NCI-H524 treated with DMSO at 0.1 percent for 48 hours (cell line): ENCODE measurements at regions not wholly inside any gene's neighbourhood (a gene's known extent, or its start where the extent isn't known, plus 50 kb on each side); places are given as distances from the start of the nearest gene placed in this dataset.
"Not testable (repeated sequence)": the region's sequence is repeated elsewhere in the genome, so short reads cannot be mapped to it uniquely, and the experiment has no call there.

Experiments used
- DNase-seq: peaks from one replicate; lab custom pipeline; 2025; lab: John Stamatoyannopoulos, UW

GRCh38 chr13:44664308-44664707, 88.2 kb upstream of the TSC22D1 start:
- no peak for DNase-seq

GRCh38 chr13:44662515-44662914, 86.4 kb upstream of the TSC22D1 start:
- no peak for DNase-seq

GRCh38 chr13:44661936-44662335, 85.8 kb upstream of the TSC22D1 start:
- no peak for DNase-seq

DNA sequence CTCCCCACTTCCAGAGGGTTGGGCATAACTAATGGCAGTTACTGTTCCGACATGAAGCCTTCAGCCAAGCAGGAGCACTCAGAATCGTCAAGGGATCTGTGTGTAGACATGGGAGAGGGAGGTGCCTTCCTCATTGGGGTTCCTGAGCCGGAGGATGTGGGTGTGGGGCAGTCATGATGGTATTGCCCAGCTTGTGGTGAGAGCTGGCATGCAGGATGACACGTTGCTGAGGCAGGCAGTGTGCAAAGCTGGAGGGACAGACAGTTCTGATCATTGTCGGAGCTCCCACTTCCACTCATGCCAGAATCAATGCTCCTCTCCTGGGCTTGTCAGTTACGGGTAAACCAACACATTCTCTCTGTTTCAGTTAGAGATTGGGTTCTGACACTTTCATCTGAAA, 83.9 kb upstream of the TSC22D1 start:
- DNase-seq = no peak

DNA sequence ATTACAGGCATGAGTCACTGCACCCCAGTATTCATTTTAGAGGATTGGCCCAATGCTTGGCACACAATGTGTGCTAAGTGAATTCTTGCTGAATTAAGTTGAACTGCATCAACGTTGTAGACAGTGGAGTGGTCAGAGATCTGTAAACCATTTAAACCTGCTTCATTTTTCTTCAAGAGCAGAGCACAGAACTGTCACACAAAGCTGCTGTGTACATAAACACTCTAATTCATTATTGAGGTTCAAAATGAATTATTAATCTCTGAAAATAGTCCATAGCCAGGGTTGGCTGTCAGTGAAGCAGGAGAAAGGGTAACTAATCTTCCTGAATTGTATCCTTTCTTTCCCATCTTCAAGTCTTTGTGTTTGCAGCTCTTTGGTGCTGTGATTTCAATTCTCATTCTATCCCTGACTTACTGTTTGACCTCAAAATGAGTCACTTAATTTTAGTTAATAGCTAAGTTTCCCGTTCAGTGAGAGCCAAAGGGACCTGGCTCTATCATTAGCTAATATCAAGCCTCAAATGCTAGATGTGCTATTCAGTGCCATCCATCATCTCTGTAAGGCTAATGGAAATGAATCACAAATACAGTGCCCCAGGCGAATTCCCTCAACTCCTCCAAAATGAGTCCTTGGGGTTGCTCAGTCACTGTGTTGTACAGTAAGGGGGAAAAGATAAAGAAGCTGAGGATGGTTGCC, 77.0 kb upstream of the TSC22D1 start:
- DNase-seq = no peak

GRCh38 chr13:44652168-44652567, 76.0 kb upstream of the TSC22D1 start:
- no peak for DNase-seq

- no peak for DNase-seq
Observed at GRCh38 chr13:44651724-44652123, 75.6 kb upstream of the TSC22D1 start.

GRCh38 chr13:44651209-44651608, 75.1 kb upstream of the TSC22D1 start:
- no peak for DNase-seq

- DNase-seq = no peak
Observed at GRCh38 chr13:44649834-44650233, 73.7 kb upstream of the TSC22D1 start.

- no peak for DNase-seq
Observed at GRCh38 chr13:44649104-44649428, 72.9 kb upstream of the TSC22D1 start.

DNA sequence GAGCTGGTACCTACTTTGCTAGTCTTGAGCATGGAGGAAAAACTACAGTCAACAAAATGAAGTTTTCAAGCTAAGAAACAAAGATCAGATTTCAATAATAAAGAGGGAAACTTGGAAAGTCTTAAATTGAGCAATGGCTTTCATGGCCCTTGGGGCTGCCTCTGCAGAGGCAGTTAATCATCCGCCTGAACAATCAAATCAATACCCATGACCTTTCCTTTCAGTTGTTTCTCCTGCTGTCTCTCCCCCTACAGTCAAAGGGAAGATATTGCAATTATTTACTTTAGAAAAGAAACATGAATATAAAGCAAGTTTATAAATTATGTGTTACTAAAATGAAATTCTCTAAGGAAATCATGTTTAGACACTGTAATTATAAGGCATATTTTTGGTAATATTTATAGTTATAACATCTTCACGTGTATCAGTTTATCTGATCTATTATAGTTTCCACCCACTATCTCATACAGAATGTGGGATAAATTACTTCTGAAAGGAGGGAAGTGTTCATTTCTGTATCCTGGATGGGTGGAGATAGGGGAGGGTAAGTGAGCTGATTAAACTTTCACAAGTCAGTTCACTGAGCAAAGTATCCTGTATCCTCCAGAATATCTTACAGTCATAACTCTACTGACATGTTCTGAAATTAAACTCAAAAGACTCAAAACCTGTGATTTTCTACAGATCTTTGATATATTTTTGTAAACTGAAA, 72.4 kb upstream of the TSC22D1 start:
- DNase-seq = no peak

DNA sequence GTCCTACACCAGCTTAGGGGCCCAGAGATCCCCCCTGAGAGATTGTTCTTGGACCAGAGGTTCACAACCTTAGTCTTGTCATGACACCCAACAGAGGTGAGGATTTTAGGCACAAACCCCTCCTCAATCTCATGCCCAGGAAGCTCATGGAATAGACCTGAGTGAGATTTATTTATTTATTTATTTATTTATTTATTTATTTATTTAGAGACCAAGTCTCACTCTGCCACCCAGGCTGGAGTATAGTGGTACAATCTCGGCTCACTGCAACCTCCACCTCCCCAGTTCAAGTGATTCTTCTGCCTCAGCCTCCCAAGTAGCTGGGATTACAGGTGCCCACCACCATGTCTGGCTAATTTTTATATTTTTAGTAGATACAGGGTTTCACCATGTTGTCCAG, 71.4 kb upstream of the TSC22D1 start:
- DNase-seq = not testable (repeated sequence)

DNA sequence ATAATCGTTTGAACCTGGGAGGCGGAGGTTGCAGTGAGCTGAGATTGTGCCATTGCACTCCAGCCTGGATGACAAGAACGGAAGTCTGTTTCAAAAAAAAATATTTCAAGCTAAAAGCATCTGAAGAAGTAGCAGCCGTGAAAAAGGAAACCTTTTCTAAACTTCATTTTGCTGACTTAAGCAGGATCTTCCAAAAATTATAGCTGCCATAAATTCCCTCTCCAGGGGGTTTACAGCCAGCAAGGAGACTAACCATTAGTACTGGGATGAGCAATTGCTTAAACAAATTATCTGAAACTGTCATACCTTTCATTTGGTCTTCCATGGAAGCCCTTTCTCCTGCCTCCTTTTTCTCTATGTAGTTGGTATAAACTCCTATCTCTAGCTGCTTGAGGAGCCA, 69.9 kb upstream of the TSC22D1 start:
- DNase-seq = no peak

- DNase-seq = no peak
Observed at GRCh38 chr13:44643256-44643655, 67.1 kb upstream of the TSC22D1 start.

DNA sequence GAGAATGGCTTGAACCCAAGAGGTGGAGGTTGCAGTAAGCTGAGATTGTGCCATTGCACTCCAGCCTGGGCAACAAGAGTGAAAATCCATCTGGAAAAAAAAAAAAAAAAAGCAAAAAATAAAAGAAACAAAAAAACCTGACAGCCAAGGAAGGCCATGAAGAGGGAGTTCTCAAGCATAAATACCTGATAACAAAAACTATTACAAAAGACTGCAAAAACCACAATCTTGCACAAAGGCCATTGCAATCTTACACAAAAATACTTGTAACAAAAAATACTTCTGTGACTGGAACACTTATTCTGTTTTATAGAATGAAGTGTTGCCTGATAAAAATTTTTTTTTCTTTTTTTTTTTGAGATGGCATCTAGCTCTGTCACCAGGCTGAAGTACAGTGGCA, 61.5 kb upstream of the TSC22D1 start:
- no peak for DNase-seq

- no peak for DNase-seq
Observed at GRCh38 chr13:44629465-44630183, 53.5 kb upstream of the TSC22D1 start.

GRCh38 chr13:44628826-44629225, 52.7 kb upstream of the TSC22D1 start:
- DNase-seq = not testable (repeated sequence)

- DNase-seq = no peak
Observed at GRCh38 chr13:44627441-44627840, 51.3 kb upstream of the TSC22D1 start.

- no peak for DNase-seq
Observed at GRCh38 chr13:44626176-44626575, 50.0 kb upstream of the TSC22D1 start.
